Mesothelial cell of epicardium (in vitro differentiated cells): ENCODE measurements at regions not wholly inside any gene's neighbourhood (a gene's known extent, or its start where the extent isn't known, plus 50 kb on each side); places are given as distances from the start of the nearest gene placed in this dataset.

Experiments used
- DNase-seq, 2 experiments: peaks; one replicate each; pipeline ENCODE4 v3.0.0; 2021; ENCODE audit warnings: low spot score in 2 of 2; ENCODE audit not compliant: unreplicated experiment in 2 of 2
- H3K27ac Mint-ChIP-seq: 2 replicates; pipeline ENCODE4 v1.8.0; 2021; ENCODE audit warnings: mixed read lengths
- H3K27me3 Mint-ChIP-seq: 2 replicates; pipeline ENCODE4 v1.8.0; 2021; ENCODE audit warnings: low read depth, mixed read lengths
- H3K36me3 Mint-ChIP-seq: 2 replicates; pipeline ENCODE4 v1.8.0; 2021; ENCODE audit warnings: mixed read lengths
- H3K4me1 Mint-ChIP-seq: 2 replicates; pipeline ENCODE4 v1.8.0; 2021; ENCODE audit warnings: mixed read lengths
- H3K4me3 Mint-ChIP-seq: 2 replicates; pipeline ENCODE4 v1.8.0; 2021; ENCODE audit warnings: mild to moderate bottlenecking, moderate library complexity, mixed read lengths
- H3K9me3 Mint-ChIP-seq: 2 replicates; pipeline ENCODE4 v1.8.0; 2021; ENCODE audit warnings: mixed read lengths
- TF ChIP-seq, protein P1 (sequence below): fragments of 200-600 bp; sonication (generic); IDR thresholded peaks from one replicate; pipeline ENCODE4 v1.5.0; 2021; ENCODE audit warnings: antibody characterized with exemption; ENCODE audit not compliant: unreplicated experiment

DNA sequence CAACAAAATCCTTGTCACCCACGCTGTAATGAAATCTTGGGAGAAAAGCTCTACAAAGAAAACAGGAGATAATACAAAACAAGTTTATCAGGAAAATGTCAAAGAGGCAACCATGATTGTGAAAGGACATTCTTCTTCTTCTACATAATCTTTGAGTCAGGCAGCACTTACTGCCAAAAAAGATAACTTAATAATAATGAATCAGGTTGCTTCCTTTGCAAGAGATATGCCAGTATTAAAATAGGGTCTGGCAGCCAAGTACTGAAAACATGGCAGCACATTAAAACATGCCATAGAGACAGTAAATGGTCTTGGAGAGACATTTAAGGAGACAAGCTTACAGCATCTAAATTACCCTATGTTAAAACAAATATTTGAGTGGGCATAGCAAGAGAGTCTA, 1573.4 kb downstream of the EFNA5 start:
- no peaks in the 10 kb centered on the region for H3K36me3 Mint-ChIP-seq
- H3K27ac Mint-ChIP-seq, result peak overlapping the region; percentile 69
- H3K27me3 Mint-ChIP-seq, result no peaks in the 10 kb centered on the region
- no peak for DNase-seq
- H3K4me1 Mint-ChIP-seq, result peaks cover 34% of the 10 kb centered on the region
- H3K4me3 Mint-ChIP-seq, result no peak overlapping the region
- peaks cover 12% of the 10 kb centered on the region for H3K9me3 Mint-ChIP-seq
- TF ChIP-seq, protein P1, sequence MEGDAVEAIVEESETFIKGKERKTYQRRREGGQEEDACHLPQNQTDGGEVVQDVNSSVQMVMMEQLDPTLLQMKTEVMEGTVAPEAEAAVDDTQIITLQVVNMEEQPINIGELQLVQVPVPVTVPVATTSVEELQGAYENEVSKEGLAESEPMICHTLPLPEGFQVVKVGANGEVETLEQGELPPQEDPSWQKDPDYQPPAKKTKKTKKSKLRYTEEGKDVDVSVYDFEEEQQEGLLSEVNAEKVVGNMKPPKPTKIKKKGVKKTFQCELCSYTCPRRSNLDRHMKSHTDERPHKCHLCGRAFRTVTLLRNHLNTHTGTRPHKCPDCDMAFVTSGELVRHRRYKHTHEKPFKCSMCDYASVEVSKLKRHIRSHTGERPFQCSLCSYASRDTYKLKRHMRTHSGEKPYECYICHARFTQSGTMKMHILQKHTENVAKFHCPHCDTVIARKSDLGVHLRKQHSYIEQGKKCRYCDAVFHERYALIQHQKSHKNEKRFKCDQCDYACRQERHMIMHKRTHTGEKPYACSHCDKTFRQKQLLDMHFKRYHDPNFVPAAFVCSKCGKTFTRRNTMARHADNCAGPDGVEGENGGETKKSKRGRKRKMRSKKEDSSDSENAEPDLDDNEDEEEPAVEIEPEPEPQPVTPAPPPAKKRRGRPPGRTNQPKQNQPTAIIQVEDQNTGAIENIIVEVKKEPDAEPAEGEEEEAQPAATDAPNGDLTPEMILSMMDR, result no peak

DNA sequence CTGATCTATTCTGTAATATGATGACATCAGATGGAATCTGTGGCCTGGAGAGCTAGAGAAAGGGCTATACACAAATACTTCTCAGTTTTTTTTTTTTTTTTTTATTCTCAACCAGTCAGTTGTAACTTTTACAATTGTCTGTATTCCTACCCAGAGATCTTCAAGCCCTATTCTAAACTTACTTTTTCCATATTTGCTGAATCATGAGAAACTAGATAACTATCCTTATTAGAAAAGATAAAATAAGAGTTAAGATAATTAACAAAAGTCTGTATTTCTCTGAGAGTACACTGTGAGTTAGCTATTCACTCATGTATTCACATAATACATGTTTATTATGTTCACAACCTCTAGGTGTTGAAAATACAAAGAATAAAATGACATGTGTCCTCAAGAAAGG, 1575.9 kb downstream of the EFNA5 start:
- Mint-ChIP-seq H3K4me3 (no peak overlapping the region), H3K9me3 (peaks cover 9% of the 10 kb centered on the region), H3K4me1 (peaks cover 30% of the 10 kb centered on the region), H3K27me3 (no peaks in the 10 kb centered on the region), H3K36me3 (no peaks in the 10 kb centered on the region), H3K27ac (peak overlapping the region; percentile 45)
- DNase-seq, result no peak
- TF ChIP-seq, protein P1, result no peak

DNA sequence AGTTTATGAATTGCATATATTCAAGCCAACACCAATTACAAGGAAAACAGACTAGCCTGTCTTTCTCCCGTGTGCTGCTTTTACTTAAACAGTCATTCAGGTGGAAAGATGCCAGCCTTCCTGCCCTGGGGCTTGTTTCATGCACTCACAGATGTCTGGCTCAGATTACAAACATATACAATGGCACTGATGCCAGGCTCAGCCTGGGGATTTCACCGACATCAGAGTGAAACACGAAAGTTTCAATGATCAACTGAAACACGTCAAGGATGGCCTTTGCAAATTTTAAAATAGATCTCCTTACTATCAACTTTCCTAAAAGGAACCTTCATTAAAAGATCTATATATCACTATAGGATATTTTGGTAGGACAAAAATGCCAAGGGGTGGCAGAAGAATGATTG, 1576.5 kb downstream of the EFNA5 start:
- H3K9me3 Mint-ChIP-seq, result peaks cover 2% of the 10 kb centered on the region

DNA sequence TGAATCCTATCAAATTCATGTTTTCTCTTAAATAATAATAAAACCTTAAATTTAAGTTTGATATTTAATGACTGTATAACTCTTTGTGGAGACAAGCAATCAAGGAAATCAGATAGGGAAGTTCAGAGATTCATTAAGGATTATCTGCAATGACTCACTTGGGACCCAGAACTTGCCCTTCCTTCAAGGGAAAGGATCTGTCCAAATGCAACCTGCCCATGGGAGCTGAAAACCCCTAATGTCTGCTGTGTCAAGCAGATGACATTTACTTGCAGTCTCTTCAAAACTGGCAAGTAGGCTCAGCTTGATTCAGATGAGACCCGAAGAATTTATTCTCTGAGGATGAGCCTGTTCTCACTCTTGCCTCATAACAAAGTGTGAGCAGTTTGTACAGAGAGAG, 1577.6 kb downstream of the EFNA5 start:
- Mint-ChIP-seq H3K4me3 (no peak overlapping the region), H3K4me1 (peaks cover 30% of the 10 kb centered on the region), H3K9me3 (no peaks in the 10 kb centered on the region), H3K27me3 (no peaks in the 10 kb centered on the region), H3K27ac (no peak overlapping the region), H3K36me3 (no peaks in the 10 kb centered on the region)
- no peak for DNase-seq
- TF ChIP-seq, protein P1, result no peak

More for the DNA sequence above, 1576.5 kb downstream of the EFNA5 start:
- Mint-ChIP-seq H3K4me3 (no peak overlapping the region), H3K27ac (peak overlapping the region; percentile 45), H3K36me3 (no peaks in the 10 kb centered on the region), H3K27me3 (no peaks in the 10 kb centered on the region), H3K4me1 (peaks cover 30% of the 10 kb centered on the region)
- TF ChIP-seq, protein P1, result no peak
- peak; percentile 21 to 55 for DNase-seq

DNA sequence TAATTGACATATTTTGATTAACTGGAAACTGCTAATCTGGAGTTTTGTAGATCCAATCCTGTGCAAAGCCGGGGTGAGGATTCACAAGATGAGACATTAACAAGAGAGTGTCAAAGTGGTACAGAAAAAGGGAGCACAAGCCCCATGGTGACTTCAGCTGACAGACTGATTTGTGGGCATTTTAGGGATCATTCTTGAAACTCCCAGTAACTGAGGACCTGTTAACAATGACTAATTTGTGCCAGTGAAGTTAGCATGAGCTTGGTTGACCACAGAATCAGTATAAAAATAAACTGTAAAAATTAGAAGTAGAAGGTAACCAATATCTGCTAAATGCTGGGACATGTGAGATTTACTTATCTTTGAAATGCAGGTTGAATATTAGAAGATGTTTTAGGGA, 1578.3 kb downstream of the EFNA5 start:
- Mint-ChIP-seq H3K4me1 (peaks cover 30% of the 10 kb centered on the region), H3K27ac (no peak overlapping the region), H3K4me3 (no peak overlapping the region), H3K36me3 (no peaks in the 10 kb centered on the region), H3K9me3 (no peaks in the 10 kb centered on the region), H3K27me3 (no peaks in the 10 kb centered on the region)
- no peak for DNase-seq
- TF ChIP-seq, protein P1, result no peak

DNA sequence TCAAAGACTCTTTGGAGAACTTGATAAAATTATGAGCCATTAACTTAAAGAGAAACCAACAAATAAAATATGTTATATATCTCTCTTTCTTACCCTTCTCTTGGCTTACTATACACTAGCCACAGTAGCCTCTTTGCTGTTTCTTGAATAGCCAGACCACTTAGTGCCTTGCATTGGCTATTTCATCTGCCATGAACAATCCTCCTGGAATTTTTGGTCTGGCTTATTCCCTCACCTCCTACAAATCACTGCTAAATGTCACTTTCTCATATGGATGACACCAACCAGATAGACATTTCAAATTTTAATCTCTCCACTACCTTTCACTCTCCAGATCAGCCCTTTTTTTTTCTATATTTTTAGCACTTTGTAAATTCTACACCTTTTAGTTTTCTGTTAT, 1581.7 kb downstream of the EFNA5 start:
- no peaks in the 10 kb centered on the region for H3K27me3 Mint-ChIP-seq
- no peaks in the 10 kb centered on the region for H3K36me3 Mint-ChIP-seq
- no peak for DNase-seq
- TF ChIP-seq, protein P1, result no peak
- H3K4me3 Mint-ChIP-seq, result no peak overlapping the region
- peaks cover 7% of the 10 kb centered on the region for H3K4me1 Mint-ChIP-seq
- no peaks in the 10 kb centered on the region for H3K9me3 Mint-ChIP-seq
- no peak overlapping the region for H3K27ac Mint-ChIP-seq
